ENCODE measurements at regions not wholly inside any gene's neighbourhood (a gene's known extent, or its start where the extent isn't known, plus 50 kb on each side); places are given as distances from the start of the nearest gene placed in this dataset.

- no peaks in the 10 kb centered on the region for H3K9me2 ChIP-seq (replicated peaks; ENCODE audit: control insufficient read depth, low read length)
- no peaks in the 10 kb centered on the region for H3K36me3 ChIP-seq (ENCODE audit: control insufficient read depth, low read length)
- no peaks in the 10 kb centered on the region for H3K9me3 ChIP-seq (ENCODE audit: control insufficient read depth, insufficient read depth, low read length)
- TF ChIP-seq CTCF (IDR thresholded peaks at IDR 0.05; ENCODE audit: low read depth, low read length, poor library complexity, severe bottlenecking), result no peak
- no peak for TF ChIP-seq EZH2phosphoT487 (IDR thresholded peaks at IDR 0.05; ENCODE audit: borderline replicate concordance, low read length)
- no peak overlapping the region for H3K4me3 ChIP-seq (ENCODE audit: low read length)
- H3K79me2 ChIP-seq (ENCODE audit: control insufficient read depth, low read length), result no peaks in the 10 kb centered on the region
- no peaks in the 10 kb centered on the region for H3F3A ChIP-seq (ENCODE audit: control insufficient read depth, insufficient read depth)
- no peak overlapping the region for H3K27ac ChIP-seq (ENCODE audit: low read depth, low read length)
- no peaks in the 10 kb centered on the region for H3K27me3 ChIP-seq (ENCODE audit: control insufficient read depth, low read length)
- no peak overlapping the region for H3K4me2 ChIP-seq (ENCODE audit: low read length)
- no peaks in the 10 kb centered on the region for H4K20me1 ChIP-seq (ENCODE audit: control insufficient read depth, insufficient read depth, low read depth, low read length)
- H3K4me1 ChIP-seq (ENCODE audit: control insufficient read depth, low read length), result peaks cover 13% of the 10 kb centered on the region
These were observed 67.2 kb upstream of the FSTL4 start for GRCh38 chr5:133679534-133679933.

- H3K27ac ChIP-seq (ENCODE audit: low read depth, low read length), result no peak overlapping the region
These were observed 63.2 kb upstream of the FSTL4 start for GRCh38 chr5:133675376-133676154.

GRCh38 chr5:133670336-133670735 is 58.0 kb upstream of the FSTL4 start:
- Histone ChIP-seq H3K27ac (ENCODE audit: low read depth, low read length) (no peak overlapping the region), H3K4me2 (ENCODE audit: low read length) (no peak overlapping the region), H4K20me1 (ENCODE audit: control insufficient read depth, insufficient read depth, low read depth, low read length) (no peaks in the 10 kb centered on the region), H3F3A (ENCODE audit: control insufficient read depth, insufficient read depth) (no peaks in the 10 kb centered on the region), H3K4me3 (ENCODE audit: low read length) (no peak overlapping the region), H3K9me2 (replicated peaks; ENCODE audit: control insufficient read depth, low read length) (no peaks in the 10 kb centered on the region), H3K9me3 (ENCODE audit: control insufficient read depth, insufficient read depth, low read length) (no peaks in the 10 kb centered on the region), H3K27me3 (ENCODE audit: control insufficient read depth, low read length) (no peaks in the 10 kb centered on the region), H3K4me1 (ENCODE audit: control insufficient read depth, low read length) (peaks cover 16% of the 10 kb centered on the region), H3K36me3 (ENCODE audit: control insufficient read depth, low read length) (no peaks in the 10 kb centered on the region), H3K79me2 (ENCODE audit: control insufficient read depth, low read length) (no peaks in the 10 kb centered on the region)
- TF ChIP-seq EZH2phosphoT487 (IDR thresholded peaks at IDR 0.05; ENCODE audit: borderline replicate concordance, low read length) (no peak), CTCF (IDR thresholded peaks at IDR 0.05; ENCODE audit: low read depth, low read length, poor library complexity, severe bottlenecking) (no peak)

More at GRCh38 chr5:133675376-133676154, 63.2 kb upstream of the FSTL4 start:
- H3F3A ChIP-seq (ENCODE audit: control insufficient read depth, insufficient read depth), result no peaks in the 10 kb centered on the region
- no peaks in the 10 kb centered on the region for H3K36me3 ChIP-seq (ENCODE audit: control insufficient read depth, low read length)
- H3K4me3 ChIP-seq (ENCODE audit: low read length), result no peak overlapping the region
- H3K9me3 ChIP-seq (ENCODE audit: control insufficient read depth, insufficient read depth, low read length), result no peaks in the 10 kb centered on the region
- TF ChIP-seq CTCF (IDR thresholded peaks at IDR 0.05; ENCODE audit: low read depth, low read length, poor library complexity, severe bottlenecking), result no peak
- no peak for TF ChIP-seq EZH2phosphoT487 (IDR thresholded peaks at IDR 0.05; ENCODE audit: borderline replicate concordance, low read length)
- H3K4me2 ChIP-seq (ENCODE audit: low read length), result no peak overlapping the region
- no peaks in the 10 kb centered on the region for H3K79me2 ChIP-seq (ENCODE audit: control insufficient read depth, low read length)
- H4K20me1 ChIP-seq (ENCODE audit: control insufficient read depth, insufficient read depth, low read depth, low read length), result no peaks in the 10 kb centered on the region
- H3K4me1 ChIP-seq (ENCODE audit: control insufficient read depth, low read length), result peaks cover 16% of the 10 kb centered on the region
- no peaks in the 10 kb centered on the region for H3K9me2 ChIP-seq (replicated peaks; ENCODE audit: control insufficient read depth, low read length)
- no peaks in the 10 kb centered on the region for H3K27me3 ChIP-seq (ENCODE audit: control insufficient read depth, low read length)
